Endodermal cell (in vitro differentiated cells): ENCODE measurements at regions not wholly inside any gene's neighbourhood (a gene's known extent, or its start where the extent isn't known, plus 50 kb on each side); places are given as distances from the start of the nearest gene placed in this dataset.

Experiments
- DNase-seq: peaks from one replicate; pipeline ENCODE4 v3.0.0-alpha.2; 2017
- H3K27ac ChIP-seq: 2 replicates; pipeline ENCODE4 v1.5.1; 2013; ENCODE audit warnings: mild to moderate bottlenecking, low read depth, low read length, moderate library complexity
- H3K27me3 ChIP-seq: 2 replicates; pipeline ENCODE4 v1.6.1; 2013; ENCODE audit warnings: mild to moderate bottlenecking, low read length, moderate library complexity; ENCODE audit not compliant: insufficient read depth, control insufficient read depth, poor library complexity, severe bottlenecking
- H3K36me3 ChIP-seq: 2 replicates; pipeline ENCODE4 v1.7.0; 2013; ENCODE audit warnings: mild to moderate bottlenecking, low read length, moderate library complexity; ENCODE audit not compliant: control insufficient read depth, insufficient read depth
- H3K4me1 ChIP-seq: one replicate; pipeline ENCODE4 v1.7.0; 2013; ENCODE audit warnings: low read length; ENCODE audit not compliant: control insufficient read depth, insufficient read depth
- H3K4me3 ChIP-seq: 2 replicates; pipeline ENCODE4 v1.5.1; 2013; ENCODE audit warnings: mild to moderate bottlenecking, low read length, moderate library complexity
- H3K9ac ChIP-seq: 2 replicates; pipeline ENCODE4 v1.6.1; 2013; ENCODE audit warnings: mild to moderate bottlenecking, low read length, moderate library complexity; ENCODE audit not compliant: poor library complexity, severe bottlenecking; ENCODE audit errors: extremely low read depth
- H3K9me3 ChIP-seq: 2 replicates; pipeline ENCODE4 v1.6.1; 2013; ENCODE audit warnings: mild to moderate bottlenecking, low read length, moderate library complexity; ENCODE audit not compliant: control insufficient read depth
- H3K27ac Mint-ChIP-seq: 2 replicates; pipeline ENCODE4 v1.8.0; 2020; ENCODE audit warnings: mixed read lengths
- H3K27me3 Mint-ChIP-seq: 2 replicates; pipeline ENCODE4 v1.8.0; 2021; ENCODE audit warnings: mild to moderate bottlenecking, mixed read lengths; ENCODE audit not compliant: insufficient read depth
- H3K36me3 Mint-ChIP-seq: 2 replicates; pipeline ENCODE4 v1.8.0; 2020; ENCODE audit warnings: low read depth, mixed read lengths
- H3K4me1 Mint-ChIP-seq: 2 replicates; pipeline ENCODE4 v1.8.0; 2020; ENCODE audit warnings: mixed read lengths
- H3K4me3 Mint-ChIP-seq: 2 replicates; pipeline ENCODE4 v1.8.0; 2020; ENCODE audit warnings: mild to moderate bottlenecking, moderate library complexity, mixed read lengths
- H3K9me3 Mint-ChIP-seq: 2 replicates; pipeline ENCODE4 v1.8.0; 2020; ENCODE audit warnings: mild to moderate bottlenecking, mixed read lengths
- WGBS, 2 experiments: methylation state at CpG; one replicate each; pipeline versions ENCODE4 v1.1.5 to v1.1.7; 2013; ENCODE audit warnings: missing lambda C conversion rate in 2 of 2, mixed read lengths in 1 of 2; ENCODE audit not compliant: insufficient coverage in 1 of 2, insufficient read length in 1 of 2; 5-methylcytosine and 5-hydroxymethylcytosine counted together
- TF ChIP-seq, protein P1 (sequence below): fragments of 200-600 bp; sonication (generic); conservative IDR thresholded peaks from 2 replicates; pipeline ENCODE4 v1.5.0; 2021; ENCODE audit warnings: antibody characterized with exemption, mild to moderate bottlenecking

DNA sequence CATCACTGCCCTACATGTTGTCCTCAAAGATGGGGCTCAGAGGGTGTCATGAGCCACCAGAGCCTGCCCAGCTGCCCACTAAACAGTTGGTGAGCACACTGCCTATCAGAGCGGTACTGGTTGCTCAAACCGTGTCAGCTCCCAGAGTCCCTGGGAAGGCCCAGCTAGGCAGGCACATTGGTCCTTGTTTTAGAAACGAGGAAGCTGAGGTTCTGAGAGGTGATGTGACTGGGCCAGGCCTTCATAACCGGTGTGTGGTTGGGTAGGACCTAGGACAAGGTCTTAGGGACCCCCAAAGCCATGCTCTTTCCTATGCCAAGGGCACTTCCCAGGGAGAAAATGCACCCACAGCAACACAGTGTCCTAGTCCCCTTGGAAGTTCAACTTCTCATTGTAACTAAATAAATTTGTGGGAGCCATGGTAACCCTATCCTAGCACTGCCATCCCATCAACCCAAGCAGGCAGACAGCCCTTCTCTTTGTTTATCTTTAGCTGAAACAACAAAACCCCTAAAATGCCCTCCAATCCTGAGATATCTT lies 174.7 kb upstream of the PDE1C start:
- Histone ChIP-seq H3K27me3 (peaks cover 5% of the 10 kb centered on the region), H3K9me3 (no peaks in the 10 kb centered on the region), H3K4me1 (no peaks in the 10 kb centered on the region), H3K9ac (no peak overlapping the region), H3K36me3 (no peaks in the 10 kb centered on the region), H3K27ac (no peak overlapping the region), H3K4me3 (no peak overlapping the region)
- Mint-ChIP-seq H3K27ac (no peak overlapping the region), H3K36me3 (no peaks in the 10 kb centered on the region), H3K27me3 (peaks cover 5% of the 10 kb centered on the region), H3K4me1 (no peaks in the 10 kb centered on the region), H3K9me3 (no peaks in the 10 kb centered on the region), H3K4me3 (no peak overlapping the region)
- TF ChIP-seq, protein P1, sequence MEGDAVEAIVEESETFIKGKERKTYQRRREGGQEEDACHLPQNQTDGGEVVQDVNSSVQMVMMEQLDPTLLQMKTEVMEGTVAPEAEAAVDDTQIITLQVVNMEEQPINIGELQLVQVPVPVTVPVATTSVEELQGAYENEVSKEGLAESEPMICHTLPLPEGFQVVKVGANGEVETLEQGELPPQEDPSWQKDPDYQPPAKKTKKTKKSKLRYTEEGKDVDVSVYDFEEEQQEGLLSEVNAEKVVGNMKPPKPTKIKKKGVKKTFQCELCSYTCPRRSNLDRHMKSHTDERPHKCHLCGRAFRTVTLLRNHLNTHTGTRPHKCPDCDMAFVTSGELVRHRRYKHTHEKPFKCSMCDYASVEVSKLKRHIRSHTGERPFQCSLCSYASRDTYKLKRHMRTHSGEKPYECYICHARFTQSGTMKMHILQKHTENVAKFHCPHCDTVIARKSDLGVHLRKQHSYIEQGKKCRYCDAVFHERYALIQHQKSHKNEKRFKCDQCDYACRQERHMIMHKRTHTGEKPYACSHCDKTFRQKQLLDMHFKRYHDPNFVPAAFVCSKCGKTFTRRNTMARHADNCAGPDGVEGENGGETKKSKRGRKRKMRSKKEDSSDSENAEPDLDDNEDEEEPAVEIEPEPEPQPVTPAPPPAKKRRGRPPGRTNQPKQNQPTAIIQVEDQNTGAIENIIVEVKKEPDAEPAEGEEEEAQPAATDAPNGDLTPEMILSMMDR: no peak
- DNase-seq: peak; percentile 9
- 87 to 100% methylated on average over 1 to 4 of the region's 4 CpGs for WGBS, 2 experiments

DNA sequence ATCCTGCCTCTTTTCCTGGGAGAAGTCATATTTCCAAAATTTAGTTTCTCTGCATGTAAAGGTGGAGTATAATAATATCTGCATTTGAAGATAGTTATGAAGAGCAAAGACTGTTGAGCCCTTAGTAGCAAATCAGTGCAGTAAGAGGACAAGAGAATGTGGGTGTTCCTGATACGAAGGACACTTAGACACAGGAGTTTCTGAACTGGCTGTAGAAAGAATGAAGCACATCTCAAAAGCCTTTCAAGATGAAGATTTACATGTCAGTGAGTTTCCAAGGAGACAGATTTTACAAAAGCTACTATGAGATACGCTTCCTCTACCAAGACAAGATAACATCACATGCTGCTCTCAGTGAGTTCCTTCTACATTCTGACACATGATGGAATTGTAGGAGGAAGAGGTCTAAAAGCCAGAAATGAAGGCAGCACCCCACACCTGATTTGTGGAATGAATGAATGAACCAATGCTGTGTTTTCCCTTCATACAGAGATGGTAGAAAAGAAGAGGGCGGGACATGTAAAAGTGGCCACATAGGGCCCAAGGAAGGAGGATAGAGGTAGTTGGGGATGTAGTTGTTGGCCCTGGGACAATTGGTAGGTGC lies 173.6 kb upstream of the PDE1C start:
- no peak overlapping the region for H3K27ac ChIP-seq
- H3K27me3 ChIP-seq: peaks cover 5% of the 10 kb centered on the region
- Mint-ChIP-seq H3K27ac (no peak overlapping the region), H3K36me3 (no peaks in the 10 kb centered on the region), H3K4me1 (no peaks in the 10 kb centered on the region), H3K4me3 (no peak overlapping the region), H3K9me3 (no peaks in the 10 kb centered on the region), H3K27me3 (peaks cover 5% of the 10 kb centered on the region)
- TF ChIP-seq, protein P1: no peak
- no peak for DNase-seq
- H3K9me3 ChIP-seq: no peaks in the 10 kb centered on the region
- no peak overlapping the region for H3K4me3 ChIP-seq
- no peak overlapping the region for H3K9ac ChIP-seq
- H3K36me3 ChIP-seq: no peaks in the 10 kb centered on the region
- no peaks in the 10 kb centered on the region for H3K4me1 ChIP-seq
- WGBS, 2 experiments: 75 to 87% methylated on average over 2 to 3 of the region's 3 CpGs

DNA sequence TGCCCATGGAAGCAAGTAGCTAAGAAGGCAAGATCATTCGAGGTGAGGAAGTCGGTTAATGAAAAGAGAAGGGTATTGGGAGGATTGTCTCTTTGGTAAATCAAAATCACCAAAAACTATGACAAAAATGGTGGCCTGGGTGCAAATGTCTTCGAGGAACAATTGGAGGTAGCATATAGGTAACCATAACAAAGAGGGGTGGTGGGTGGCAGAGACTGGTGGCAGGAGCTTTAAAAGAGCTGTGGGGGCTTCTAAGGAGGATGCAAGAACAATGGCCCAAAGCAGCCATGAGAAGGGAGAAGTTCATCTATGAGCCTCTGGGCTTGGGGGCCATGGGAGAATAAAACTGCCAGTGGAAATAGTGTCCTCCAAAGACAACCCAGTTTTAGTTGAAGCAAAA lies 172.2 kb upstream of the PDE1C start:
- Mint-ChIP-seq H3K27me3 (no peaks in the 10 kb centered on the region), H3K9me3 (no peaks in the 10 kb centered on the region), H3K36me3 (no peaks in the 10 kb centered on the region), H3K27ac (no peak overlapping the region), H3K4me1 (no peaks in the 10 kb centered on the region), H3K4me3 (no peak overlapping the region)
- peak; percentile 9 for DNase-seq
- 59% methylated on average over 3 of the region's 3 CpGs; no CpG with 5 or more reads in 1 of the 2 experiments for WGBS, 2 experiments
- H3K9me3 ChIP-seq: no peaks in the 10 kb centered on the region
- H3K27ac ChIP-seq: no peak overlapping the region
- H3K4me1 ChIP-seq: no peaks in the 10 kb centered on the region
- no peak overlapping the region for H3K9ac ChIP-seq
- TF ChIP-seq, protein P1: no peak
- H3K36me3 ChIP-seq: no peaks in the 10 kb centered on the region
- peaks cover 5% of the 10 kb centered on the region for H3K27me3 ChIP-seq
- H3K4me3 ChIP-seq: no peak overlapping the region
